RWPE1 (cell line): ENCODE measurements at regions not wholly inside any gene's neighbourhood (a gene's known extent, or its start where the extent isn't known, plus 50 kb on each side); places are given as distances from the start of the nearest gene placed in this dataset.

Experiments used
- CTCF ChIA-PET: fragments of 350-600 bp; sonication (Branson Sonifier 250); formaldehyde crosslinking; extraction: SDS; loops from one replicate; lab custom pipeline; 2021; lab: Yijun Ruan, JAX
- POLR2A ChIA-PET: fragments of 400-600 bp; formaldehyde crosslinking; extraction: SDS; loops from one replicate; lab custom pipeline; 2020; ENCODE audit warnings: antibody characterized with exemption; ENCODE audit not compliant: low non-redundant PET; lab: Yijun Ruan, JAX
- DNase-seq: peaks from one replicate; pipeline ENCODE4 v3.0.0; 2012; ENCODE audit warnings: low spot score
- H3K27ac ChIP-seq: fragments of 450-650 bp; 2 replicates; pipeline ENCODE4 v1.5.1; 2017
- CTCF ChIP-seq: fragments of 450-650 bp; conservative IDR thresholded peaks from 2 replicates; pipeline ENCODE4 v1.5.1; 2017; ENCODE audit warnings: low read depth, mild to moderate bottlenecking

GRCh38 chr2:194621945-194622344 is 1035.1 kb upstream of the SLC39A10 start:
- POLR2A ChIA-PET: no interaction called here
- H3K27ac ChIP-seq: no peak overlapping the region
- no peak for DNase-seq
- CTCF ChIA-PET: no interaction called here
- no peak for TF ChIP-seq CTCF

GRCh38 chr2:194619366-194619765 is 1037.7 kb upstream of the SLC39A10 start:
- no peak for TF ChIP-seq CTCF
- DNase-seq: no peak
- H3K27ac ChIP-seq: no peak overlapping the region
- POLR2A ChIA-PET: no interaction called here
- CTCF ChIA-PET: no interaction called here

- CTCF ChIA-PET: no interaction called here
These were observed 1038.6 kb upstream of the SLC39A10 start for GRCh38 chr2:194618432-194618831.

GRCh38 chr2:194616334-194616733 is 1040.7 kb upstream of the SLC39A10 start:
- ChIA-PET CTCF (interaction anchor here (0.6 kb wide), 1 partner anchor 17 kb away, joined by 4 read pairs; no protein-coding TSS in a partner anchor), POLR2A (no interaction called here)
- no peak overlapping the region for H3K27ac ChIP-seq
- no peak for TF ChIP-seq CTCF
- DNase-seq: no peak

More at GRCh38 chr2:194618432-194618831, 1038.6 kb upstream of the SLC39A10 start:
- POLR2A ChIA-PET: no interaction called here
- no peak for TF ChIP-seq CTCF
- H3K27ac ChIP-seq: no peak overlapping the region
- DNase-seq: no peak

- TF ChIP-seq CTCF: no peak
- CTCF ChIA-PET: no interaction called here
- H3K27ac ChIP-seq: no peak overlapping the region
- no peak for DNase-seq
- POLR2A ChIA-PET: no interaction called here
These were observed 1046.7 kb upstream of the SLC39A10 start for GRCh38 chr2:194610297-194610696.

- no peak for TF ChIP-seq CTCF
- H3K27ac ChIP-seq: no peak overlapping the region
- no peak for DNase-seq
- ChIA-PET POLR2A (no interaction called here), CTCF (no interaction called here)
These were observed 1053.6 kb upstream of the SLC39A10 start for GRCh38 chr2:194603429-194603828.

GRCh38 chr2:194602750-194603149 is 1054.3 kb upstream of the SLC39A10 start:
- ChIA-PET CTCF (no interaction called here), POLR2A (no interaction called here)
- no peak overlapping the region for H3K27ac ChIP-seq
- no peak for TF ChIP-seq CTCF
- no peak for DNase-seq
